Amniotic epithelial cell (primary cell): ENCODE measurements at regions not wholly inside any gene's neighbourhood (a gene's known extent, or its start where the extent isn't known, plus 50 kb on each side); places are given as distances from the start of the nearest gene placed in this dataset.
A peak's percentile ranks its signal among the peaks of the same experiment; 100 is the strongest.
"Not testable (repeated sequence)": the region's sequence is repeated elsewhere in the genome, so short reads cannot be mapped to it uniquely, and the experiment has no call there.

Experiments
- DNase-seq: peaks from one replicate; pipeline ENCODE4 v3.0.0-alpha.2; 2010; ENCODE audit warnings: low read depth

- DNase-seq: no peak
Measured at GRCh38 chr7:87007038-87007437, 52.4 kb downstream of the ELAPOR2 start.

- DNase-seq: no peak
Measured at GRCh38 chr7:87004956-87005355, 54.5 kb downstream of the ELAPOR2 start.

- DNase-seq: peak; percentile 0
Measured at GRCh38 chr7:87003872-87004798, 55.3 kb downstream of the ELAPOR2 start.

GRCh38 chr7:87001214-87001613, 58.2 kb downstream of the ELAPOR2 start:
- DNase-seq: peak; percentile 7

GRCh38 chr7:87000344-87000743, 59.1 kb downstream of the ELAPOR2 start:
- DNase-seq: no peak

- DNase-seq: no peak
Measured at GRCh38 chr7:86999750-87000149, 59.7 kb downstream of the ELAPOR2 start.

GRCh38 chr7:86995814-86996213, 63.6 kb downstream of the ELAPOR2 start:
- no peak for DNase-seq

GRCh38 chr7:86995052-86995725, 64.3 kb downstream of the ELAPOR2 start:
- no peak for DNase-seq

GRCh38 chr7:86991771-86992191, 67.7 kb downstream of the ELAPOR2 start:
- no peak for DNase-seq

- DNase-seq: no peak
Measured at GRCh38 chr7:86991093-86991769, 68.2 kb downstream of the ELAPOR2 start.

GRCh38 chr7:86989407-86989806, 70.0 kb downstream of the ELAPOR2 start:
- DNase-seq: no peak

- DNase-seq: not testable (repeated sequence)
Measured at GRCh38 chr7:86987834-86988233, 71.6 kb downstream of the ELAPOR2 start.

GRCh38 chr7:86987358-86987757, 72.1 kb downstream of the ELAPOR2 start:
- DNase-seq: not testable (repeated sequence)

GRCh38 chr7:86985342-86985741, 74.1 kb downstream of the ELAPOR2 start:
- not testable (repeated sequence) for DNase-seq

- DNase-seq: not testable (repeated sequence)
Measured at GRCh38 chr7:86983654-86984053, 75.8 kb downstream of the ELAPOR2 start.

- DNase-seq: peak; percentile 6
Measured at GRCh38 chr7:86981937-86982336, 77.5 kb downstream of the ELAPOR2 start.

- DNase-seq: no peak
Measured at GRCh38 chr7:86981127-86981526, 78.3 kb downstream of the ELAPOR2 start.

GRCh38 chr7:86980223-86980622, 79.2 kb downstream of the ELAPOR2 start:
- DNase-seq: no peak

GRCh38 chr7:86978808-86979506, 80.5 kb downstream of the ELAPOR2 start:
- DNase-seq: no peak

- no peak for DNase-seq
Measured at GRCh38 chr7:86976958-86977357, 82.5 kb downstream of the ELAPOR2 start.

GRCh38 chr7:86975914-86976313, 83.5 kb downstream of the ELAPOR2 start:
- DNase-seq: no peak

- no peak for DNase-seq
Measured at GRCh38 chr7:86975449-86975848, 84.0 kb downstream of the ELAPOR2 start.
